MCF 10A (cell line): ENCODE measurements at regions not wholly inside any gene's neighbourhood (a gene's known extent, or its start where the extent isn't known, plus 50 kb on each side); places are given as distances from the start of the nearest gene placed in this dataset.

Source experiments
- BruUV-seq: library from RNA; stranded (reverse); fragments of 400-500 nt; replicated peaks from 2 replicates; lab custom pipeline; 2021; lab: Mats Ljungman, UMichigan
- CTCF ChIA-PET: fragments of 300-600 bp; sonication (Branson Sonifier 250); formaldehyde crosslinking; extraction: SDS; loops from one replicate; lab custom pipeline; 2021; ENCODE audit warnings: antibody characterized with exemption, inconsistent platforms; lab: Yijun Ruan, JAX
- POLR2A ChIA-PET: fragments of 300-600, 350-650 bp; sonication (Branson Sonifier 250); formaldehyde crosslinking; extraction: SDS; loops from one replicate; lab custom pipeline; 2020; ENCODE audit warnings: antibody characterized with exemption, inconsistent platforms; lab: Yijun Ruan, JAX
- DNase-seq: peaks from one replicate; pipeline ENCODE4 v3.0.0-alpha.2; 2018; ENCODE audit not compliant: unreplicated experiment
- H3K27ac Mint-ChIP-seq: one replicate; pipeline ENCODE4 v1.8.0; 2022; ENCODE audit warnings: mild to moderate bottlenecking, low read depth, mixed read lengths; ENCODE audit not compliant: unreplicated experiment
- H3K27me3 Mint-ChIP-seq: one replicate; pipeline ENCODE4 v1.8.0; 2022; ENCODE audit warnings: mixed read lengths; ENCODE audit not compliant: insufficient read depth, unreplicated experiment
- H3K36me3 Mint-ChIP-seq: one replicate; pipeline ENCODE4 v1.8.0; 2022; ENCODE audit warnings: mild to moderate bottlenecking, moderate library complexity, mixed read lengths; ENCODE audit not compliant: insufficient read depth, unreplicated experiment
- H3K4me1 Mint-ChIP-seq: one replicate; pipeline ENCODE4 v1.8.0; 2022; ENCODE audit warnings: mixed read lengths; ENCODE audit not compliant: insufficient read depth, unreplicated experiment
- H3K4me3 Mint-ChIP-seq: one replicate; pipeline ENCODE4 v1.8.0; 2022; ENCODE audit warnings: mild to moderate bottlenecking, moderate library complexity, mixed read lengths; ENCODE audit not compliant: unreplicated experiment
- H3K9me3 Mint-ChIP-seq: one replicate; pipeline ENCODE4 v1.8.0; 2022; ENCODE audit warnings: mixed read lengths; ENCODE audit not compliant: unreplicated experiment
- intact Hi-C: fragments of 100-400 bp; cut with micrococcal nuclease; formaldehyde crosslinking; loops from 2 replicates; pipeline ENCODE4 v1.14.1; 2022
- TF ChIP-seq, protein P1 (sequence below): fragments of 200-600 bp; IDR thresholded peaks from one replicate; pipeline ENCODE4 v1.8.0; 2022; ENCODE audit warnings: antibody characterized with exemption, mild to moderate bottlenecking; ENCODE audit not compliant: unreplicated experiment

- H3K4me1 Mint-ChIP-seq, result no peaks in the 10 kb centered on the region
- TF ChIP-seq, protein P1, sequence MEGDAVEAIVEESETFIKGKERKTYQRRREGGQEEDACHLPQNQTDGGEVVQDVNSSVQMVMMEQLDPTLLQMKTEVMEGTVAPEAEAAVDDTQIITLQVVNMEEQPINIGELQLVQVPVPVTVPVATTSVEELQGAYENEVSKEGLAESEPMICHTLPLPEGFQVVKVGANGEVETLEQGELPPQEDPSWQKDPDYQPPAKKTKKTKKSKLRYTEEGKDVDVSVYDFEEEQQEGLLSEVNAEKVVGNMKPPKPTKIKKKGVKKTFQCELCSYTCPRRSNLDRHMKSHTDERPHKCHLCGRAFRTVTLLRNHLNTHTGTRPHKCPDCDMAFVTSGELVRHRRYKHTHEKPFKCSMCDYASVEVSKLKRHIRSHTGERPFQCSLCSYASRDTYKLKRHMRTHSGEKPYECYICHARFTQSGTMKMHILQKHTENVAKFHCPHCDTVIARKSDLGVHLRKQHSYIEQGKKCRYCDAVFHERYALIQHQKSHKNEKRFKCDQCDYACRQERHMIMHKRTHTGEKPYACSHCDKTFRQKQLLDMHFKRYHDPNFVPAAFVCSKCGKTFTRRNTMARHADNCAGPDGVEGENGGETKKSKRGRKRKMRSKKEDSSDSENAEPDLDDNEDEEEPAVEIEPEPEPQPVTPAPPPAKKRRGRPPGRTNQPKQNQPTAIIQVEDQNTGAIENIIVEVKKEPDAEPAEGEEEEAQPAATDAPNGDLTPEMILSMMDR, result no peak
- no peak for DNase-seq
- no peaks in the 10 kb centered on the region for H3K36me3 Mint-ChIP-seq
- H3K9me3 Mint-ChIP-seq, result no peaks in the 10 kb centered on the region
- POLR2A ChIA-PET, result no interaction called here
- no TSS peak for BruUV-seq
- no peak overlapping the region for H3K4me3 Mint-ChIP-seq
- H3K27ac Mint-ChIP-seq, result peak overlapping the region; percentile 75
- CTCF ChIA-PET, result no interaction called here
- intact Hi-C loops, result no loop called here
- no peaks in the 10 kb centered on the region for H3K27me3 Mint-ChIP-seq
Observed at GRCh38 chr6:22008248-22008836, 288.5 kb downstream of the PRL start.

DNA sequence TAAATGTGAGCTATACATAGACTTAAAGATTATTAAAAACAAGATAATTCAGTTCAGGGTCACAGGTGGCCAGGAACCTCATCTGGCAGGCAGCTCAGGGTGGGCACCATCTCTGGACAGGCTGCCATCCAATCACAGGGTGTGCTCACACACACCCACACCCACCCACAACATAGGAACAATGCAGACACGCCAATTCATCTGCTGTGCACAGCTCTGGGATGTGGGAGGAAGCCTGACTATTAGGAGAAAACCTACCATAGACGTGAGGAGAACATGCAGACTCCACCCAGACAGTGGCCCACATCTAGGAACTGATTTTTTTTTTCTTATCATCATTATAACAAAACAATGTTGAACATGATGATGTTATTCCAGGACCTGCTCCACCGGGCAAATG lies 286.7 kb downstream of the PRL start:
- BruUV-seq, result no TSS peak
- TF ChIP-seq, protein P1, result no peak
- H3K27ac Mint-ChIP-seq, result no peak overlapping the region
- DNase-seq, result no peak
- H3K9me3 Mint-ChIP-seq, result peaks cover 4% of the 10 kb centered on the region
- intact Hi-C loops, result no loop called here
- CTCF ChIA-PET, result interaction anchor here (0.6 kb wide), 1 partner anchor 186 kb away, joined by 4 read pairs; no protein-coding TSS in a partner anchor
- no peaks in the 10 kb centered on the region for H3K4me1 Mint-ChIP-seq
- no peaks in the 10 kb centered on the region for H3K36me3 Mint-ChIP-seq
- no peaks in the 10 kb centered on the region for H3K27me3 Mint-ChIP-seq
- H3K4me3 Mint-ChIP-seq, result no peak overlapping the region
- POLR2A ChIA-PET, result no interaction called here

GRCh38 chr6:22015216-22015615 lies 281.6 kb downstream of the PRL start:
- DNase-seq, result no peak
- intact Hi-C loops, result no loop called here
- POLR2A ChIA-PET, result no interaction called here
- H3K36me3 Mint-ChIP-seq, result no peaks in the 10 kb centered on the region
- H3K4me3 Mint-ChIP-seq, result no peak overlapping the region
- BruUV-seq, result no TSS peak
- no peaks in the 10 kb centered on the region for H3K4me1 Mint-ChIP-seq
- peaks cover 4% of the 10 kb centered on the region for H3K9me3 Mint-ChIP-seq
- H3K27me3 Mint-ChIP-seq, result no peaks in the 10 kb centered on the region
- CTCF ChIA-PET, result interaction anchor here (0.7 kb wide), 1 partner anchor 72 kb away, joined by 3 read pairs; no protein-coding TSS in a partner anchor
- no peak overlapping the region for H3K27ac Mint-ChIP-seq
- TF ChIP-seq, protein P1, result no peak

GRCh38 chr6:22015944-22016343 lies 280.9 kb downstream of the PRL start:
- no peak overlapping the region for H3K27ac Mint-ChIP-seq
- H3K4me3 Mint-ChIP-seq, result no peak overlapping the region
- H3K4me1 Mint-ChIP-seq, result no peaks in the 10 kb centered on the region
- peaks cover 4% of the 10 kb centered on the region for H3K9me3 Mint-ChIP-seq
- ChIA-PET CTCF (interaction anchor here (0.5 kb wide), 1 partner anchor 695 kb away, joined by 4 read pairs; no protein-coding TSS in a partner anchor), POLR2A (no interaction called here)
- no TSS peak for BruUV-seq
- no peaks in the 10 kb centered on the region for H3K36me3 Mint-ChIP-seq
- DNase-seq, result no peak
- TF ChIP-seq, protein P1, result no peak
- H3K27me3 Mint-ChIP-seq, result no peaks in the 10 kb centered on the region
- intact Hi-C loops, result no loop called here
